Immature natural killer cell (primary cell): ENCODE measurements at regions not wholly inside any gene's neighbourhood (a gene's known extent, or its start where the extent isn't known, plus 50 kb on each side); places are given as distances from the start of the nearest gene placed in this dataset.

Experiments
- DNase-seq, 3 donors: peaks; one replicate each; pipeline ENCODE4 v3.0.0; 2022; ENCODE audit warnings: mixed read lengths in 1 of 3
- H3K27ac Mint-ChIP-seq, 6 donors: one replicate each; pipeline ENCODE4 v1.8.0; 2020; ENCODE audit warnings: mixed read lengths in 6 of 6, mild to moderate bottlenecking in 5 of 6, inconsistent platforms in 4 of 6, moderate library complexity in 3 of 6
- H3K27me3 Mint-ChIP-seq, 3 donors: one replicate each; pipeline ENCODE4 v1.8.0; 2020 to 2021; ENCODE audit warnings: low read depth in 3 of 3, mild to moderate bottlenecking in 3 of 3, mixed read lengths in 3 of 3, moderate library complexity in 3 of 3, inconsistent platforms in 1 of 3
- H3K36me3 Mint-ChIP-seq, 3 donors: one replicate each; pipeline ENCODE4 v1.8.0; 2020; ENCODE audit warnings: mixed read lengths in 3 of 3, inconsistent platforms in 2 of 3, mild to moderate bottlenecking in 2 of 3
- H3K4me1 Mint-ChIP-seq, 2 donors: one replicate each; pipeline ENCODE4 v1.8.0; 2020; ENCODE audit warnings: inconsistent platforms in 2 of 2, mild to moderate bottlenecking in 2 of 2, mixed read lengths in 2 of 2, moderate library complexity in 1 of 2
- H3K4me3 Mint-ChIP-seq, 5 donors: one replicate each; pipeline ENCODE4 v1.8.0; 2020; ENCODE audit warnings: mild to moderate bottlenecking in 5 of 5, mixed read lengths in 5 of 5, inconsistent platforms in 3 of 5, moderate library complexity in 3 of 5
- H3K9me3 Mint-ChIP-seq, 6 donors: one replicate each; pipeline ENCODE4 v1.8.0; 2020; ENCODE audit warnings: mild to moderate bottlenecking in 6 of 6, mixed read lengths in 6 of 6, inconsistent platforms in 4 of 6, moderate library complexity in 3 of 6

GRCh38 chr5:171578829-171579491 is 159.5 kb downstream of the FGF18 start:
- Mint-ChIP-seq H3K4me1 (no peaks in the 10 kb centered on the region), H3K27ac (no peak overlapping the region), H3K4me3 (no peak overlapping the region), H3K9me3 (no peaks in the 10 kb centered on the region), H3K36me3 (no peaks in the 10 kb centered on the region), H3K27me3 (peaks cover 0 to 7% (median 3%) of the 10 kb centered on the region in 3 donors)
- DNase-seq, result no peak

- H3K27ac Mint-ChIP-seq, result no peak overlapping the region
- H3K9me3 Mint-ChIP-seq, result no peaks in the 10 kb centered on the region
- no peaks in the 10 kb centered on the region for H3K36me3 Mint-ChIP-seq
- no peak for DNase-seq
- H3K4me3 Mint-ChIP-seq, result no peak overlapping the region
- no peaks in the 10 kb centered on the region for H3K4me1 Mint-ChIP-seq
- H3K27me3 Mint-ChIP-seq, result peaks cover 0 to 7% (median 4%) of the 10 kb centered on the region in 3 donors
Measured at GRCh38 chr5:171579976-171580411, 160.5 kb downstream of the FGF18 start.

- no peaks in the 10 kb centered on the region for H3K4me1 Mint-ChIP-seq
- peaks cover 0 to 7% (median 4%) of the 10 kb centered on the region in 3 donors for H3K27me3 Mint-ChIP-seq
- DNase-seq, result no peak
- no peak overlapping the region for H3K4me3 Mint-ChIP-seq
- no peaks in the 10 kb centered on the region for H3K9me3 Mint-ChIP-seq
- H3K27ac Mint-ChIP-seq, result no peak overlapping the region
- H3K36me3 Mint-ChIP-seq, result no peaks in the 10 kb centered on the region
Measured at GRCh38 chr5:171580502-171581265, 161.2 kb downstream of the FGF18 start.

- DNase-seq, result no peak
- Mint-ChIP-seq H3K4me3 (no peak overlapping the region), H3K9me3 (no peaks in the 10 kb centered on the region), H3K27ac (no peak overlapping the region), H3K27me3 (peaks cover 0 to 4% (median 4%) of the 10 kb centered on the region in 3 donors), H3K4me1 (no peaks in the 10 kb centered on the region), H3K36me3 (no peaks in the 10 kb centered on the region)
Measured at GRCh38 chr5:171581781-171582180, 162.3 kb downstream of the FGF18 start.

GRCh38 chr5:171582849-171583248 is 163.4 kb downstream of the FGF18 start:
- no peak for DNase-seq
- peaks cover 0 to 8% (median 5%) of the 10 kb centered on the region in 3 donors for H3K27me3 Mint-ChIP-seq
- H3K4me3 Mint-ChIP-seq, result no peak overlapping the region
- H3K4me1 Mint-ChIP-seq, result no peaks in the 10 kb centered on the region
- no peak overlapping the region for H3K27ac Mint-ChIP-seq
- H3K36me3 Mint-ChIP-seq, result no peaks in the 10 kb centered on the region
- no peaks in the 10 kb centered on the region for H3K9me3 Mint-ChIP-seq

- Mint-ChIP-seq H3K27me3 (peaks cover 0 to 5% (median 5%) of the 10 kb centered on the region in 3 donors), H3K4me3 (no peak overlapping the region), H3K9me3 (no peaks in the 10 kb centered on the region), H3K27ac (no peak overlapping the region), H3K36me3 (no peaks in the 10 kb centered on the region), H3K4me1 (no peaks in the 10 kb centered on the region)
- no peak for DNase-seq
Measured at GRCh38 chr5:171585981-171586380, 166.5 kb downstream of the FGF18 start.

- Mint-ChIP-seq H3K4me1 (no peaks in the 10 kb centered on the region), H3K27me3 (peaks cover 0 to 5% (median 5%) of the 10 kb centered on the region in 3 donors), H3K27ac (no peak overlapping the region), H3K4me3 (no peak overlapping the region), H3K36me3 (no peaks in the 10 kb centered on the region), H3K9me3 (peaks cover 0 to 1% (median 0%) of the 10 kb centered on the region in 6 donors)
- DNase-seq, result no peak
Measured at GRCh38 chr5:171586436-171586835, 167.0 kb downstream of the FGF18 start.

GRCh38 chr5:171588046-171588445 is 168.6 kb downstream of the FGF18 start:
- DNase-seq, result no peak
- no peak overlapping the region for H3K27ac Mint-ChIP-seq
- no peaks in the 10 kb centered on the region for H3K4me1 Mint-ChIP-seq
- H3K36me3 Mint-ChIP-seq, result no peaks in the 10 kb centered on the region
- no peak overlapping the region for H3K4me3 Mint-ChIP-seq
- H3K9me3 Mint-ChIP-seq, result peaks cover 0 to 1% (median 0%) of the 10 kb centered on the region in 6 donors
- peaks cover 0 to 5% (median 3%) of the 10 kb centered on the region in 3 donors for H3K27me3 Mint-ChIP-seq

- H3K27ac Mint-ChIP-seq, result no peak overlapping the region
- H3K4me3 Mint-ChIP-seq, result no peak overlapping the region
- H3K36me3 Mint-ChIP-seq, result no peaks in the 10 kb centered on the region
- no peak for DNase-seq
- H3K27me3 Mint-ChIP-seq, result peaks cover 0 to 5% (median 3%) of the 10 kb centered on the region in 3 donors
- H3K9me3 Mint-ChIP-seq, result peaks cover 0 to 1% (median 0%) of the 10 kb centered on the region in 6 donors
- H3K4me1 Mint-ChIP-seq, result no peaks in the 10 kb centered on the region
Measured at GRCh38 chr5:171588790-171589189, 169.3 kb downstream of the FGF18 start.

- no peaks in the 10 kb centered on the region for H3K36me3 Mint-ChIP-seq
- H3K4me1 Mint-ChIP-seq, result no peaks in the 10 kb centered on the region
- DNase-seq, result no peak
- peaks cover 0 to 4% (median 3%) of the 10 kb centered on the region in 3 donors for H3K27me3 Mint-ChIP-seq
- H3K4me3 Mint-ChIP-seq, result no peak overlapping the region
- H3K9me3 Mint-ChIP-seq, result peaks cover 0 to 1% (median 0%) of the 10 kb centered on the region in 6 donors
- H3K27ac Mint-ChIP-seq, result no peak overlapping the region
Measured at GRCh38 chr5:171589461-171589860, 170.0 kb downstream of the FGF18 start.

GRCh38 chr5:171592076-171592475 is 172.6 kb downstream of the FGF18 start:
- Mint-ChIP-seq H3K4me1 (no peaks in the 10 kb centered on the region), H3K9me3 (peaks cover 0 to 1% (median 0%) of the 10 kb centered on the region in 6 donors), H3K27ac (no peak overlapping the region), H3K4me3 (no peak overlapping the region), H3K36me3 (no peaks in the 10 kb centered on the region), H3K27me3 (peaks cover 0 to 4% (median 3%) of the 10 kb centered on the region in 3 donors)
- DNase-seq, result no peak

- DNase-seq, result no peak
- no peaks in the 10 kb centered on the region for H3K4me1 Mint-ChIP-seq
- H3K27me3 Mint-ChIP-seq, result peaks cover 0 to 3% (median 0%) of the 10 kb centered on the region in 3 donors
- no peak overlapping the region for H3K4me3 Mint-ChIP-seq
- peaks cover 0 to 1% (median 0%) of the 10 kb centered on the region in 6 donors for H3K9me3 Mint-ChIP-seq
- H3K36me3 Mint-ChIP-seq, result no peaks in the 10 kb centered on the region
- H3K27ac Mint-ChIP-seq, result no peak overlapping the region
Measured at GRCh38 chr5:171592736-171593135, 173.3 kb downstream of the FGF18 start.

GRCh38 chr5:171593401-171593800 is 174.0 kb downstream of the FGF18 start:
- no peaks in the 10 kb centered on the region for H3K36me3 Mint-ChIP-seq
- no peak overlapping the region for H3K4me3 Mint-ChIP-seq
- DNase-seq, result no peak

GRCh38 chr5:171593976-171594375 is 174.5 kb downstream of the FGF18 start:
- no peak overlapping the region for H3K4me3 Mint-ChIP-seq
- peaks cover 0 to 3% (median 2%) of the 10 kb centered on the region in 3 donors for H3K27me3 Mint-ChIP-seq
- no peaks in the 10 kb centered on the region for H3K4me1 Mint-ChIP-seq
- H3K27ac Mint-ChIP-seq, result no peak overlapping the region
- H3K36me3 Mint-ChIP-seq, result no peaks in the 10 kb centered on the region
- peaks cover 0 to 1% (median 0%) of the 10 kb centered on the region in 6 donors for H3K9me3 Mint-ChIP-seq
- no peak for DNase-seq

More at GRCh38 chr5:171593401-171593800, 174.0 kb downstream of the FGF18 start:
- Mint-ChIP-seq H3K9me3 (peaks cover 0 to 1% (median 0%) of the 10 kb centered on the region in 6 donors), H3K27me3 (peaks cover 0 to 3% (median 3%) of the 10 kb centered on the region in 3 donors), H3K4me1 (no peaks in the 10 kb centered on the region), H3K27ac (no peak overlapping the region)
